ENCODE measurements at regions not wholly inside any gene's neighbourhood (a gene's known extent, or its start where the extent isn't known, plus 50 kb on each side); places are given as distances from the start of the nearest gene placed in this dataset.

DNA sequence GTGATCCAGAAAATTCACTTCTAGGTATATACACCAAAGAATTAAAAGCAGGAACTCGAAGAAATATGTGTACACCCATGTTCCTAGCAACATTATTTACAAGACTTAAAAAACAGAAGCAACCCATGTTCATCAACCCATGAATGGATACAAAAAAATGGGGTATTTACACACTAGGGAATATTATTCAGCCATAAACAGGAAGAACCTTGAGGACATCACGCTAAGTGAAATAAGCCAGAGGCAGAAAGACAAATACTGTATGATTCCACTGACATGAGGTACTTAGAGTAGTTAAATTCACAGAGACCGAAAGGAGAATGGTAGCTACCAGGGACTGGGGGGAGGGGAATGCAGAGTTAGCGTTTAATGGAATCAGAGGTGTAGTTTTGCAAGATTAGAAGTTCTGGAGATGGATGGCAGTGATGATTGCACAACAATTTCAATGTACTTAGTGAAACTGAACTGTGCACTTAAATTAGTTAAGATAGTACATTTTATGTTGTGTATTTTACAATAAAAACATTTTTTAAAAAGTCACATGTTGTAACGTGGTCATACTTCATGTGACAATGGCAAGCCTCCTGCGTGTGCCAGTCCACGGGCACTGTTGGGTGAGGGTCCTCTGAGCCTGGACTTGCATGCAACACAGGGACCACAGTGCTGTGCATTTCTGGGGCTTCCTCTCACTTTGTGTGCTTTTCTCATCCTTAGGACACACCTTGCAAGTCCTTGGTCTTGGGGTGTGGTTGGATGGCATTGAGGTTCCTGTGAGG is 206.1 kb upstream of the HDAC4 start:
- H3K9me3 Mint-ChIP-seq = peaks cover 0 to 5% (median 4%) of the 10 kb centered on the region in 7 donors
- 46% methylated on average over 3 of the region's 7 CpGs for WGBS (ENCODE audit: insufficient coverage)
- Histone ChIP-seq H3K4me2 (replicated peaks; ENCODE audit: extremely low read depth, low read length, poor library complexity, severe bottlenecking) (peak overlapping the region; percentile 52), H3K27me3 (ENCODE audit: control insufficient read depth in 2 of 2, insufficient read depth in 2 of 2, low read length in 2 of 2) (no peaks in the 10 kb centered on the region), H4K20me1 (ENCODE audit: insufficient read depth, low read length) (no peaks in the 10 kb centered on the region), H3K9me3 (replicated peaks in 1 of 2; ENCODE audit: control insufficient read depth in 1 of 2, insufficient read depth in 1 of 2, low read length in 2 of 2) (peaks cover 0 to 4% of the 10 kb centered on the region in 2 donors), H3K36me3 (replicated peaks in 1 of 2; ENCODE audit: control insufficient read depth in 1 of 2, insufficient read depth in 2 of 2, low read length in 2 of 2) (no peaks in the 10 kb centered on the region), H3K27ac (ENCODE audit: low read depth in 1 of 2, low read length in 2 of 2) (peak overlapping the region; percentile 50 to 88), H3K9ac (ENCODE audit: insufficient read depth, low read length, poor library complexity, severe bottlenecking) (no peak overlapping the region), H3K4me1 (ENCODE audit: control insufficient read depth in 1 of 2, insufficient read depth in 2 of 2, low read length in 2 of 2) (peaks cover 59 to 71% of the 10 kb centered on the region in 2 donors), H3K4me3 (replicated peaks in 1 of 3; ENCODE audit: low read depth in 2 of 3, low read length in 3 of 3) (peak overlapping the region in 1 of 3 experiments; percentile 46), H2AFZ (ENCODE audit: insufficient read depth, low read depth, low read length, poor library complexity, severe bottlenecking) (no peak overlapping the region), H3K79me2 (ENCODE audit: insufficient read depth, low read length) (no peaks in the 10 kb centered on the region)
- H3K36me3 Mint-ChIP-seq = peaks cover 0 to 4% of the 10 kb centered on the region in 2 donors
- peaks cover 61% of the 10 kb centered on the region for H3K4me1 Mint-ChIP-seq
- peaks cover 0 to 3% (median under 1%) of the 10 kb centered on the region in 3 donors for H3K27me3 Mint-ChIP-seq (ENCODE audit: low read depth in 3 of 3)
- peak; percentile 49 to 72 (median 52) for DNase-seq
- TF ChIP-seq, protein P1, sequence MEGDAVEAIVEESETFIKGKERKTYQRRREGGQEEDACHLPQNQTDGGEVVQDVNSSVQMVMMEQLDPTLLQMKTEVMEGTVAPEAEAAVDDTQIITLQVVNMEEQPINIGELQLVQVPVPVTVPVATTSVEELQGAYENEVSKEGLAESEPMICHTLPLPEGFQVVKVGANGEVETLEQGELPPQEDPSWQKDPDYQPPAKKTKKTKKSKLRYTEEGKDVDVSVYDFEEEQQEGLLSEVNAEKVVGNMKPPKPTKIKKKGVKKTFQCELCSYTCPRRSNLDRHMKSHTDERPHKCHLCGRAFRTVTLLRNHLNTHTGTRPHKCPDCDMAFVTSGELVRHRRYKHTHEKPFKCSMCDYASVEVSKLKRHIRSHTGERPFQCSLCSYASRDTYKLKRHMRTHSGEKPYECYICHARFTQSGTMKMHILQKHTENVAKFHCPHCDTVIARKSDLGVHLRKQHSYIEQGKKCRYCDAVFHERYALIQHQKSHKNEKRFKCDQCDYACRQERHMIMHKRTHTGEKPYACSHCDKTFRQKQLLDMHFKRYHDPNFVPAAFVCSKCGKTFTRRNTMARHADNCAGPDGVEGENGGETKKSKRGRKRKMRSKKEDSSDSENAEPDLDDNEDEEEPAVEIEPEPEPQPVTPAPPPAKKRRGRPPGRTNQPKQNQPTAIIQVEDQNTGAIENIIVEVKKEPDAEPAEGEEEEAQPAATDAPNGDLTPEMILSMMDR (IDR thresholded peaks at IDR 0.05) = no peak
- peak overlapping the region in 1 of 2 donors; percentile 73 for H3K4me3 Mint-ChIP-seq
- intact Hi-C loops (cut with micrococcal nuclease) = loop anchor here (2.0 to 10.0 kb wide), 4 partner anchors 50 to 385 kb away; no protein-coding TSS in a partner anchor
- peak overlapping the region; percentile 80 to 93 (median 91) for H3K27ac Mint-ChIP-seq

DNA sequence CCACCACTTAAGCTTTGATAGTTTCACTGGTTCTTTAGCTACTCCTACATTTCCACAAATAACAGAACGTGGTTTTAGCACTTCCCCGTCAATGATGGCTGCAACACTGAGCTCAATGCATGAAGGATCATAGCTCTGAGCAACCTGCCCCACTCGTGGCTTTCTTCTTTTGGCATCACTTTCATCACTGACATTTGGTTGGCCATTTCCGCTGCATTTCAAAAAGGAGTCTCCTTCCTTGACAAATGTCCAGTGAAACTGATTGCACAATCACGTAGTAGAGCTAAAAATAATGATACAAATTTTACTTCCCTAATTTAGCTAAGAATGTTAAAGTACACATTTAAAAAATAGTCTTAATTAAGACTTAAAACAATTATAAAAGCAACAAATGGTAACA is 205.2 kb upstream of the HDAC4 start:
- H3K4me1 Mint-ChIP-seq = peaks cover 70% of the 10 kb centered on the region

More for the DNA sequence above, 205.2 kb upstream of the HDAC4 start:
- Histone ChIP-seq H3K9me3 (replicated peaks in 1 of 2; ENCODE audit: control insufficient read depth in 1 of 2, insufficient read depth in 1 of 2, low read length in 2 of 2) (peaks cover 0 to 4% of the 10 kb centered on the region in 2 donors), H3K4me2 (replicated peaks; ENCODE audit: extremely low read depth, low read length, poor library complexity, severe bottlenecking) (peak overlapping the region; percentile 49), H4K20me1 (ENCODE audit: insufficient read depth, low read length) (no peaks in the 10 kb centered on the region), H3K4me3 (replicated peaks in 1 of 3; ENCODE audit: low read depth in 2 of 3, low read length in 3 of 3) (peak overlapping the region in 1 of 3 experiments; percentile 46), H3K79me2 (ENCODE audit: insufficient read depth, low read length) (no peaks in the 10 kb centered on the region), H3K27me3 (ENCODE audit: control insufficient read depth in 2 of 2, insufficient read depth in 2 of 2, low read length in 2 of 2) (no peaks in the 10 kb centered on the region), H3K27ac (ENCODE audit: low read depth in 1 of 2, low read length in 2 of 2) (peak overlapping the region; percentile 6 to 88), H3K9ac (ENCODE audit: insufficient read depth, low read length, poor library complexity, severe bottlenecking) (no peak overlapping the region), H3K4me1 (ENCODE audit: control insufficient read depth in 1 of 2, insufficient read depth in 2 of 2, low read length in 2 of 2) (peaks cover 68 to 81% of the 10 kb centered on the region in 2 donors), H3K36me3 (replicated peaks in 1 of 2; ENCODE audit: control insufficient read depth in 1 of 2, insufficient read depth in 2 of 2, low read length in 2 of 2) (no peaks in the 10 kb centered on the region), H2AFZ (ENCODE audit: insufficient read depth, low read depth, low read length, poor library complexity, severe bottlenecking) (no peak overlapping the region)
- Mint-ChIP-seq H3K27ac (peak overlapping the region; percentile 80 to 93 (median 91)), H3K36me3 (peaks cover 0 to 4% of the 10 kb centered on the region in 2 donors), H3K4me3 (peak overlapping the region in 1 of 2 donors; percentile 5), H3K9me3 (peaks cover 0 to 5% (median 3%) of the 10 kb centered on the region in 7 donors), H3K27me3 (ENCODE audit: low read depth in 3 of 3) (peaks cover 0 to 3% (median 0%) of the 10 kb centered on the region in 3 donors)
- WGBS (ENCODE audit: insufficient coverage) = 0% methylated on average over 4 of the region's 5 CpGs
- TF ChIP-seq, protein P1 (IDR thresholded peaks at IDR 0.05) = no peak
- intact Hi-C loops (cut with micrococcal nuclease) = loop anchor here (2.0 to 10.0 kb wide), 4 partner anchors 51 to 384 kb away; no protein-coding TSS in a partner anchor
- peak; percentile 91 to 93 (median 93) for DNase-seq
